ENCODE measurements at regions not wholly inside any gene's neighbourhood (a gene's known extent, or its start where the extent isn't known, plus 50 kb on each side); places are given as distances from the start of the nearest gene placed in this dataset.

GRCh38 chr13:50334115-50334778 is 319.0 kb downstream of the KCNRG start:
- Histone ChIP-seq H3K27ac (no peak overlapping the region), H3K4me1 (no peaks in the 10 kb centered on the region), H3K36me3 (no peaks in the 10 kb centered on the region), H3K9me3 (no peaks in the 10 kb centered on the region), H3K4me3 (no peak overlapping the region), H3K27me3 (no peaks in the 10 kb centered on the region)
- intact Hi-C loops (cut with DNase I), result no loop called here
- FAIRE-seq (no peak), ATAC-seq (peak in 2 of 4 donors; percentile 69), DNase-seq (no peak)
- 94 to 97% methylated on average over 9 of the region's 9 CpGs for WGBS, 2 donors
- TF ChIP-seq CTCF (IDR thresholded peaks at IDR 0.05), result no peak

- H3K9me3 ChIP-seq, result no peaks in the 10 kb centered on the region
- no peaks in the 10 kb centered on the region for H3K36me3 ChIP-seq
- H3K27me3 ChIP-seq, result no peaks in the 10 kb centered on the region
- ATAC-seq, result peak in 1 of 4 donors; percentile 28
- DNase-seq, result no peak
- TF ChIP-seq CTCF (IDR thresholded peaks at IDR 0.05), result no peak
- H3K27ac ChIP-seq, result no peak overlapping the region
- WGBS, 2 donors, result 62 to 71% methylated on average over 5 of the region's 5 CpGs
- intact Hi-C loops (cut with DNase I), result no loop called here
- no peak for FAIRE-seq
- no peaks in the 10 kb centered on the region for H3K4me1 ChIP-seq
- H3K4me3 ChIP-seq, result no peak overlapping the region
Observed at GRCh38 chr13:50334944-50335343, 319.7 kb downstream of the KCNRG start.

- Histone ChIP-seq H3K4me3 (no peak overlapping the region), H3K27me3 (no peaks in the 10 kb centered on the region), H3K36me3 (no peaks in the 10 kb centered on the region), H3K4me1 (no peaks in the 10 kb centered on the region), H3K27ac (no peak overlapping the region), H3K9me3 (no peaks in the 10 kb centered on the region)
- DNase-seq, result no peak
- 77 to 83% methylated on average over 1 of the region's 1 CpG for WGBS, 2 donors
- TF ChIP-seq CTCF (IDR thresholded peaks at IDR 0.05), result no peak
- intact Hi-C loops (cut with DNase I), result no loop called here
- no peak for ATAC-seq
- FAIRE-seq, result no peak
Observed at GRCh38 chr13:50339271-50339670, 324.0 kb downstream of the KCNRG start.

- ATAC-seq (no peak), FAIRE-seq (no peak), DNase-seq (no peak)
- Histone ChIP-seq H3K27me3 (no peaks in the 10 kb centered on the region), H3K4me3 (no peak overlapping the region), H3K27ac (no peak overlapping the region), H3K36me3 (no peaks in the 10 kb centered on the region), H3K9me3 (no peaks in the 10 kb centered on the region), H3K4me1 (no peaks in the 10 kb centered on the region)
- TF ChIP-seq CTCF (IDR thresholded peaks at IDR 0.05), result no peak
- 60 to 76% methylated on average over 4 of the region's 4 CpGs for WGBS, 2 donors
- intact Hi-C loops (cut with DNase I), result no loop called here
Observed at GRCh38 chr13:50340146-50340545, 324.9 kb downstream of the KCNRG start.

GRCh38 chr13:50340551-50341287 is 325.5 kb downstream of the KCNRG start:
- H3K4me1 ChIP-seq, result no peaks in the 10 kb centered on the region
- WGBS, 2 donors, result 72 to 85% methylated on average over 17 of the region's 17 CpGs
- no peaks in the 10 kb centered on the region for H3K36me3 ChIP-seq
- no peak overlapping the region for H3K4me3 ChIP-seq
- intact Hi-C loops (cut with DNase I), result no loop called here
- TF ChIP-seq CTCF (IDR thresholded peaks at IDR 0.05), result no peak
- H3K27ac ChIP-seq, result no peak overlapping the region
- H3K27me3 ChIP-seq, result no peaks in the 10 kb centered on the region
- FAIRE-seq (no peak), DNase-seq (no peak), ATAC-seq (no peak)
- H3K9me3 ChIP-seq, result no peaks in the 10 kb centered on the region

Measured in pancreas (tissue), 10 donors.